K562 (cell line): ENCODE measurements at regions not wholly inside any gene's neighbourhood (a gene's known extent, or its start where the extent isn't known, plus 50 kb on each side); places are given as distances from the start of the nearest gene placed in this dataset.

Experiments used
- ATAC-seq: fragments of 200-7000 bp; cut with Tn5 transposase; 3 replicates; pipeline ENCODE4 v1.9.1; 2020; ENCODE audit warnings: moderate library complexity
- BruUV-seq: library from RNA; stranded (reverse); fragments of 400-500 nt; replicated peaks from 2 replicates; lab custom pipeline; 2021; lab: Mats Ljungman, UMichigan
- CTCF ChIA-PET: fragments of 300-600 bp; formaldehyde crosslinking; extraction: SDS; loops from one replicate; lab custom pipeline; 2021; ENCODE audit warnings: low intra/inter-chr PET ratio; lab: Yijun Ruan, JAX
- POLR2A ChIA-PET: fragments of 300-600, 350-650 bp; sonication (Branson Sonifier 250); formaldehyde crosslinking; extraction: SDS; loops from one replicate; lab custom pipeline; 2021; ENCODE audit warnings: antibody characterized with exemption, inconsistent platforms; lab: Yijun Ruan, JAX
- DNase-seq, 4 experiments: peaks; one replicate each; pipeline versions ENCODE4 v3.0.0 to v3.0.0-alpha.2; 2011 to 2018; ENCODE audit warnings: low spot score in 3 of 4, mixed read lengths in 3 of 4; ENCODE audit errors: extremely low read depth in 1 of 4
- FAIRE-seq: peaks from 2 replicates; lab custom pipeline; 2011; peaks lifted over from hg19 to GRCh38; lab: Jason Lieb, UNC
- H2AFZ ChIP-seq: 2 replicates; pipeline ENCODE4 v1.6.0; 2011; ENCODE audit warnings: low read depth, low read length, control low read depth, inconsistent platforms
- H3K27ac ChIP-seq: fragments of 200-600 bp; 3 replicates; pipeline ENCODE4 v1.8.0; 2011; ENCODE audit warnings: low read depth, mild to moderate bottlenecking, control low read depth, inconsistent platforms, low read length, moderate library complexity, mixed read lengths; ENCODE audit errors: extremely low read depth
- H3K27me3 ChIP-seq, 2 experiments: fragments of 300-600 bp in 1 of 2; 2 replicates in 1 of 2; 3 replicates in 1 of 2; pipeline versions ENCODE4 v1.6.0 to v1.8.0; 2011; ENCODE audit warnings: inconsistent platforms in 2 of 2, low read length in 2 of 2, mild to moderate bottlenecking in 1 of 2, mixed read lengths in 1 of 2, moderate library complexity in 1 of 2; ENCODE audit not compliant: control insufficient read depth in 2 of 2, insufficient read depth in 2 of 2
- H3K36me3 ChIP-seq: fragments of 300-600 bp; 3 replicates; pipeline ENCODE4 v1.8.0; 2011; ENCODE audit warnings: mild to moderate bottlenecking, low read length, inconsistent platforms; ENCODE audit not compliant: control insufficient read depth, insufficient read depth
- H3K4me1 ChIP-seq, 2 experiments: fragments of 200-600 bp in 1 of 2; replicated peaks in 1 of 2; 2 replicates in 1 of 2; 3 replicates in 1 of 2; pipeline versions ENCODE4 v1.5.1 to v1.8.0; 2011; ENCODE audit warnings: inconsistent platforms in 2 of 2, low read length in 2 of 2, mild to moderate bottlenecking in 1 of 2, mixed read lengths in 1 of 2, moderate library complexity in 1 of 2; ENCODE audit not compliant: control insufficient read depth in 2 of 2, insufficient read depth in 2 of 2
- H3K4me2 ChIP-seq: 2 replicates; pipeline ENCODE4 v1.6.1; 2011; ENCODE audit warnings: low read length, control low read depth, inconsistent platforms, mixed read lengths; ENCODE audit not compliant: insufficient read depth
- H3K4me3 ChIP-seq: fragments of 200-600 bp; sonication (generic), shearing (Covaris generic); 2 replicates; pipeline ENCODE4 v1.5.1; 2016; ENCODE audit warnings: control low read depth, inconsistent platforms
- H3K79me2 ChIP-seq: fragments of 200-600 bp; 3 replicates; pipeline ENCODE4 v1.8.0; 2011; ENCODE audit warnings: low read length, inconsistent platforms; ENCODE audit not compliant: control insufficient read depth, insufficient read depth
- H3K9ac ChIP-seq, 2 experiments: 2 replicates each; pipeline versions ENCODE4 v1.6.0 to v1.6.1; 2011; ENCODE audit warnings: low read depth in 2 of 2, low read length in 2 of 2, control low read depth in 1 of 2, inconsistent platforms in 1 of 2, mild to moderate bottlenecking in 1 of 2, mixed read lengths in 1 of 2; ENCODE audit not compliant: insufficient read depth in 1 of 2
- H3K9me1 ChIP-seq: one replicate; pipeline ENCODE4 v1.6.0; 2011; ENCODE audit warnings: inconsistent platforms, mild to moderate bottlenecking, low read length, moderate library complexity; ENCODE audit not compliant: control insufficient read depth, insufficient read depth
- H3K9me3 ChIP-seq: replicated peaks from 2 replicates; pipeline ENCODE4 v1.5.1; 2011; ENCODE audit warnings: low read depth, low read length, inconsistent platforms; ENCODE audit not compliant: control insufficient read depth, insufficient read depth
- H4K20me1 ChIP-seq: replicated peaks from 2 replicates; pipeline ENCODE4 v1.6.1; 2011; ENCODE audit warnings: low read length, inconsistent platforms, mixed read lengths; ENCODE audit not compliant: control insufficient read depth, insufficient read depth
- ARID2 ChIP-seq: fragments of 450-650 bp; IDR thresholded peaks from 2 replicates; pipeline ENCODE4 v1.6.1; 2017; ENCODE audit warnings: antibody characterized with exemption, mild to moderate bottlenecking
- E2F5 ChIP-seq: sonication (generic); formaldehyde crosslinking; IDR thresholded peaks from 2 replicates; pipeline ENCODE4 v1.8.0; 2022; ENCODE audit warnings: mild to moderate bottlenecking, missing genetic modification reagents
- EP300 ChIP-seq: IDR thresholded peaks from 2 replicates; pipeline ENCODE4 v1.6.1; 2012; ENCODE audit warnings: low read length, improper control_type of control experiment
- GATA2 ChIP-seq: sonication (generic); formaldehyde crosslinking; IDR thresholded peaks from 2 replicates; pipeline ENCODE4 v1.4.0; 2020; ENCODE audit warnings: mild to moderate bottlenecking, missing genetic modification reagents
- GTF2E2 ChIP-seq: fragments of 200-800 bp; sonication (Bioruptor generic); IDR thresholded peaks from 2 replicates; pipeline ENCODE4 v1.6.1; 2016; ENCODE audit warnings: missing genetic modification characterization, missing compliant biosample characterization
- MAFK ChIP-seq: IDR thresholded peaks from 2 replicates; pipeline ENCODE4 v1.6.1; 2011; ENCODE audit warnings: low read length, improper control_type of control experiment
- MAX ChIP-seq: sonication (generic); formaldehyde crosslinking; IDR thresholded peaks from 2 replicates; pipeline ENCODE4 v1.9.0; 2022; ENCODE audit warnings: mild to moderate bottlenecking, missing genetic modification reagents
- MYNN ChIP-seq, 2 experiments: sonication (generic); formaldehyde crosslinking in 1 of 2; IDR thresholded peaks; 2 replicates each; pipeline versions ENCODE4 v1.5.0 to v1.6.1; 2016 to 2020; ENCODE audit warnings: antibody characterized with exemption in 1 of 2, missing genetic modification reagents in 1 of 2
- NR0B1 ChIP-seq: fragments of 450-650 bp; IDR thresholded peaks from one replicate; pipeline ENCODE4 v1.6.1; 2018; ENCODE audit warnings: mild to moderate bottlenecking, moderate library complexity; ENCODE audit not compliant: partially characterized antibody
- POLR2G ChIP-seq: fragments of 200-400 bp; formaldehyde crosslinking; IDR thresholded peaks from 2 replicates; pipeline ENCODE4 v1.6.1; 2017; ENCODE audit warnings: low read depth, mild to moderate bottlenecking, antibody characterized with exemption, low read length, moderate library complexity
- POLR2H ChIP-seq: IDR thresholded peaks from 2 replicates; pipeline ENCODE4 v1.6.1; 2016; ENCODE audit warnings: missing genetic modification characterization, low read depth, mild to moderate bottlenecking, control low read depth, missing compliant biosample characterization, moderate library complexity
- TARDBP ChIP-seq: fragments of 450-650 bp; IDR thresholded peaks from 2 replicates; pipeline ENCODE4 v1.6.1; 2016
- TCF3 ChIP-seq: sonication (generic); formaldehyde crosslinking; IDR thresholded peaks from 2 replicates; pipeline ENCODE4 v1.4.0; 2020; ENCODE audit warnings: mild to moderate bottlenecking, missing genetic modification reagents
- TRIM25 ChIP-seq: fragments of 450-650 bp; IDR thresholded peaks from 2 replicates; pipeline ENCODE4 v1.7.0; 2016; ENCODE audit warnings: borderline replicate concordance
- ZC3H11A ChIP-seq: IDR thresholded peaks from 2 replicates; pipeline ENCODE4 v1.6.1; 2012; ENCODE audit warnings: low read depth, low read length, improper control_type of control experiment
- ZNF23 ChIP-seq: fragments of 250-450 bp; sonication (Bioruptor Pico); IDR thresholded peaks from 2 replicates; pipeline ENCODE4 v1.4.0; 2020; ENCODE audit warnings: mild to moderate bottlenecking
- ZNF277 ChIP-seq: fragments of 250-450 bp; sonication (Bioruptor Pico); IDR thresholded peaks from 2 replicates; pipeline ENCODE4 v1.8.0; 2022; ENCODE audit warnings: inconsistent platforms, mild to moderate bottlenecking, moderate library complexity, borderline replicate concordance
- ZNF589 ChIP-seq: fragments of 200-800 bp; sonication (Bioruptor generic); IDR thresholded peaks from 2 replicates; pipeline ENCODE4 v1.6.1; 2016; ENCODE audit warnings: low read depth, missing genetic modification characterization, missing compliant biosample characterization
- ZNF780A ChIP-seq: fragments of 250-450 bp; sonication (Bioruptor Pico); IDR thresholded peaks from 2 replicates; pipeline ENCODE4 v1.5.0; 2021; ENCODE audit warnings: mild to moderate bottlenecking
- WGBS: fragments of 100-300 bp; shearing (Covaris generic); methylation state at CpG from one replicate; pipeline ENCODE4 v1.1.6; 2016; ENCODE audit warnings: low coverage, mixed read lengths; ENCODE audit not compliant: insufficient coverage; ENCODE audit errors: missing lambda C conversion rate; 5-methylcytosine and 5-hydroxymethylcytosine counted together
- in situ Hi-C: fragments of 300-500 bp; cut with MboI; formaldehyde crosslinking; loops from 4 replicates; pipeline ENCODE4 v1.15.0; 2018; ENCODE audit warnings: inconsistent platforms, mixed read lengths
- intact Hi-C: fragments of 100-400 bp; cut with micrococcal nuclease; formaldehyde crosslinking; loops from 2 replicates; pipeline ENCODE4 v1.14.2; 2022

- TF ChIP-seq GATA2 (CRISPR knock-in tag) (no peak), ZNF277 (CRISPR knock-in tag) (no peak), TCF3 (CRISPR knock-in tag) (no peak), MAFK (no peak), NR0B1 (no peak), TRIM25 (no peak), ARID2 (no peak), EP300 (no peak), ZNF780A (CRISPR knock-in tag) (no peak), ZNF589 (no peak), TARDBP (no peak), MYNN (IDR thresholded peaks at IDR 0.05) (no peak), MYNN (CRISPR knock-in tag; IDR thresholded peaks at IDR 0.05) (no peak), POLR2G (no peak), ZC3H11A (no peak), POLR2H (tag) (no peak), GTF2E2 (no peak), MAX (no peak), ZNF23 (CRISPR knock-in tag) (no peak), E2F5 (no peak)
- ATAC-seq (no peak), DNase-seq (no peak), FAIRE-seq (no peak)
- Histone ChIP-seq H3K9ac (no peak overlapping the region), H3K27ac (no peak overlapping the region), H3K36me3 (no peaks in the 10 kb centered on the region), H3K9me3 (no peaks in the 10 kb centered on the region), H4K20me1 (no peaks in the 10 kb centered on the region), H3K4me1 (peaks cover 0 to 4% of the 10 kb centered on the region in 2 experiments; a peak in 1 of 5 replicates), H3K27me3 (peaks cover 10 to 33% of the 10 kb centered on the region in 2 experiments; a peak in 4 of 5 replicates), H3K4me2 (no peak overlapping the region), H3K4me3 (no peak overlapping the region), H2AFZ (no peak overlapping the region), H3K9me1 (no peaks in the 10 kb centered on the region), H3K79me2 (no peaks in the 10 kb centered on the region)
- BruUV-seq: no TSS peak
- intact Hi-C loops (no loop called here), in situ Hi-C loops (no loop called here)
- CTCF ChIA-PET: interaction anchor here (0.6 kb wide), 1 partner anchor 45 kb away, joined by 3 read pairs; no protein-coding TSS in a partner anchor
- 28% methylated on average over 6 of the region's 10 CpGs for WGBS
- POLR2A ChIA-PET: interaction anchor here (0.6 kb wide), 1 partner anchor 183 kb away, joined by 4 read pairs; no protein-coding TSS in a partner anchor
These were observed 54.0 kb downstream of the SYNE3 start for GRCh38 chr14:95462491-95462890.
